Fibroblast of the conjunctiva (primary cell): ENCODE measurements at regions not wholly inside any gene's neighbourhood (a gene's known extent, or its start where the extent isn't known, plus 50 kb on each side); places are given as distances from the start of the nearest gene placed in this dataset.
"Not testable (repeated sequence)": the region's sequence is repeated elsewhere in the genome, so short reads cannot be mapped to it uniquely, and the experiment has no call there.

Experiments used
- DNase-seq: peaks from one replicate; pipeline ENCODE4 v3.0.0-alpha.2; 2010; ENCODE audit warnings: low read depth

GRCh38 chr14:94831085-94831484, 61.2 kb upstream of the GSC start:
- DNase-seq, result no peak

- no peak for DNase-seq
Observed at GRCh38 chr14:94827711-94828447, 58.0 kb upstream of the GSC start.

- DNase-seq, result no peak
Observed at GRCh38 chr14:94826774-94827173, 56.9 kb upstream of the GSC start.

- no peak for DNase-seq
Observed at GRCh38 chr14:94823556-94824341, 53.8 kb upstream of the GSC start.

DNA sequence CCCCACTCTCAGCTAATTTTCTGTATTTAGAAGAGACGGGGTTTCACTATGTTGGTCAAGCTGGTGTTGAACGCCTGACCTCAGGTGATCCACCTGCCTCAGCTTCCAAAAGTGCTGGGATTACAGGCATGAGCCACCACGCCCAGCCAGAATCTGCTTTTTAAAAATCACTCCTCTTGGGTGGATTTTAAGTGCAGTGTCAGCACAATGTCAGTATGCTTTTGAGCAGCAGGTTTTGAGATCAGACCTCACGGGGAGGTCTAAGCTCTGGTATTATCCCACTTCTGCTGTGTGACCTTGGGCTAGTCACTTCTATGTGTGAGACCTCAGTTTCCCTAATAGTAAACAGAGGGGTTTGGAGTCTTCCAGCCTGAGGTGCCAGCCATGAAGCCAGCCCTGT, 51.8 kb upstream of the GSC start:
- DNase-seq, result no peak

- DNase-seq, result not testable (repeated sequence)
Observed at GRCh38 chr14:94820932-94821331, 51.0 kb upstream of the GSC start.
